HepG2 (cell line): ENCODE measurements at regions not wholly inside any gene's neighbourhood (a gene's known extent, or its start where the extent isn't known, plus 50 kb on each side); places are given as distances from the start of the nearest gene placed in this dataset.

Experiments
- ATAC-seq: fragments of 200-7000 bp; cut with Tn5 transposase; 3 replicates; pipeline ENCODE4 v1.9.1; 2020; ENCODE audit warnings: mild to moderate bottlenecking, moderate library complexity
- BruUV-seq: library from RNA; stranded (reverse); fragments of 400-500 nt; replicated peaks from 2 replicates; lab custom pipeline; 2021; lab: Mats Ljungman, UMichigan
- CTCF ChIA-PET: fragments of 300-600 bp; formaldehyde crosslinking; extraction: SDS; loops from one replicate; lab custom pipeline; 2021; ENCODE audit warnings: low total read pairs, inconsistent platforms, low intra/inter-chr PET ratio; lab: Yijun Ruan, JAX
- POLR2A ChIA-PET: fragments of 350-600 bp; sonication (Branson Sonifier 250); formaldehyde crosslinking; loops from one replicate; lab custom pipeline; 2020; ENCODE audit warnings: antibody characterized with exemption, inconsistent platforms; lab: Yijun Ruan, JAX
- DNase-seq: peaks from one replicate; pipeline ENCODE4 v3.0.0-alpha.2; 2015; ENCODE audit warnings: low spot score
- FAIRE-seq: peaks from 3 replicates; lab custom pipeline; 2011; peaks lifted over from hg19 to GRCh38; lab: Jason Lieb, UNC
- H2AFZ ChIP-seq: one replicate; pipeline ENCODE4 v1.6.1; 2011; ENCODE audit warnings: low read length, inconsistent platforms
- H3K27ac ChIP-seq: fragments of 300-600 bp; 3 replicates; pipeline ENCODE4 v1.8.0; 2011; ENCODE audit warnings: mixed run types, mild to moderate bottlenecking, mixed read lengths, low read length, inconsistent platforms; ENCODE audit not compliant: insufficient read depth; ENCODE audit errors: extremely low read length
- H3K27me3 ChIP-seq, 2 experiments: fragments of 200-600 bp in 1 of 2; 2 replicates in 1 of 2; 3 replicates in 1 of 2; pipeline versions ENCODE4 v1.6.0 to v1.8.0; 2011; ENCODE audit warnings: low read length in 2 of 2, mild to moderate bottlenecking in 2 of 2, moderate library complexity in 2 of 2, inconsistent platforms in 1 of 2; ENCODE audit not compliant: insufficient read depth in 2 of 2, control insufficient read depth in 1 of 2
- H3K36me3 ChIP-seq, 2 experiments: fragments of 200-600 bp in 1 of 2; replicated peaks in 1 of 2; 2 replicates in 1 of 2; 3 replicates in 1 of 2; pipeline versions ENCODE4 v1.5.1 to v1.8.0; 2011; ENCODE audit warnings: low read length in 2 of 2, inconsistent platforms in 1 of 2; ENCODE audit not compliant: insufficient read depth in 2 of 2, control insufficient read depth in 1 of 2
- H3K4me1 ChIP-seq: 2 replicates; pipeline ENCODE4 v1.5.1; 2012; ENCODE audit warnings: low read length, inconsistent platforms; ENCODE audit not compliant: insufficient read depth
- H3K4me2 ChIP-seq: 2 replicates; pipeline ENCODE4 v1.6.0; 2011; ENCODE audit warnings: low read depth, low read length, inconsistent platforms
- H3K4me3 ChIP-seq, 3 experiments: fragments of 200-600 bp in 1 of 3; sonication (generic), shearing (Covaris generic) in 1 of 3; replicated peaks in 1 of 3; 2 replicates each; pipeline ENCODE4 v1.5.1; 2011 to 2016; ENCODE audit warnings: low read length in 3 of 3, inconsistent platforms in 2 of 3, low read depth in 2 of 3, mild to moderate bottlenecking in 2 of 3, control low read depth in 1 of 3, mixed read lengths in 1 of 3; ENCODE audit not compliant: insufficient read depth in 1 of 3
- H3K79me2 ChIP-seq: one replicate; pipeline ENCODE4 v1.6.1; 2011; ENCODE audit warnings: low read length, inconsistent platforms; ENCODE audit not compliant: insufficient read depth
- H3K9ac ChIP-seq: 2 replicates; pipeline ENCODE4 v1.6.0; 2011; ENCODE audit warnings: mild to moderate bottlenecking, low read depth, low read length, inconsistent platforms; ENCODE audit not compliant: insufficient read depth
- H3K9me3 ChIP-seq: 2 replicates; pipeline ENCODE4 v1.5.1; 2012; ENCODE audit warnings: mild to moderate bottlenecking, low read length
- H4K20me1 ChIP-seq: 2 replicates; pipeline ENCODE4 v1.6.0; 2011; ENCODE audit warnings: inconsistent platforms, mild to moderate bottlenecking, low read length, moderate library complexity; ENCODE audit not compliant: insufficient read depth
- ATM ChIP-seq: fragments of 450-650 bp; IDR thresholded peaks from 2 replicates; pipeline ENCODE4 v1.7.1; 2017; ENCODE audit warnings: mild to moderate bottlenecking, borderline replicate concordance
- ELF1 ChIP-seq: sonication (generic); formaldehyde crosslinking; IDR thresholded peaks from 2 replicates; pipeline ENCODE4 v1.4.0; 2020; ENCODE audit warnings: missing genetic modification reagents
- HHEX ChIP-seq: IDR thresholded peaks from 2 replicates; pipeline ENCODE4 v1.6.1; 2016; ENCODE audit warnings: control low read depth
- HIVEP1 ChIP-seq: sonication (generic); formaldehyde crosslinking; IDR thresholded peaks from 2 replicates; pipeline ENCODE4 v1.4.0; 2020; ENCODE audit warnings: mild to moderate bottlenecking, missing genetic modification reagents
- HNRNPUL1 ChIP-seq: fragments of 200-400 bp; formaldehyde crosslinking; IDR thresholded peaks from 2 replicates; pipeline ENCODE4 v1.6.1; 2017; ENCODE audit warnings: low read depth, mild to moderate bottlenecking, low read length, moderate library complexity
- KDM3A ChIP-seq: IDR thresholded peaks from 2 replicates; pipeline ENCODE4 v1.6.1; 2018; ENCODE audit warnings: low read depth, missing compliant biosample characterization
- NFE2L2 ChIP-seq: fragments of 150-350 bp; IDR thresholded peaks from 2 replicates; pipeline ENCODE4 v1.6.1; 2014; ENCODE audit warnings: low read length
- NFRKB ChIP-seq: fragments of 450-650 bp; IDR thresholded peaks from 2 replicates; pipeline ENCODE4 v1.6.1; 2017
- NR1H2 ChIP-seq: sonication (generic); formaldehyde crosslinking; IDR thresholded peaks from 2 replicates; pipeline ENCODE4 v1.8.1; 2022; ENCODE audit warnings: low read depth, missing genetic modification reagents, borderline replicate concordance
- RBAK ChIP-seq: sonication (generic); formaldehyde crosslinking; IDR thresholded peaks from 2 replicates; pipeline ENCODE4 v1.5.1; 2020; ENCODE audit warnings: mild to moderate bottlenecking, missing genetic modification reagents
- TEAD2 ChIP-seq: sonication (generic); formaldehyde crosslinking; IDR thresholded peaks from 2 replicates; pipeline ENCODE4 v1.9.0; 2021; ENCODE audit warnings: missing genetic modification reagents
- ZFP90 ChIP-seq: sonication (generic); formaldehyde crosslinking; IDR thresholded peaks from 2 replicates; pipeline ENCODE4 v1.8.0; 2022; ENCODE audit warnings: missing genetic modification reagents, mild to moderate bottlenecking, inconsistent platforms, borderline replicate concordance
- ZFYVE20 ChIP-seq: sonication (generic); formaldehyde crosslinking; IDR thresholded peaks from 2 replicates; pipeline ENCODE4 v1.8.0; 2023; ENCODE audit warnings: low read depth, mild to moderate bottlenecking, moderate library complexity, missing genetic modification reagents, borderline replicate concordance
- ZNF205 ChIP-seq: IDR thresholded peaks from 2 replicates; pipeline ENCODE4 v1.6.1; 2018; ENCODE audit warnings: missing biosample characterization, missing genetic modification reagents
- ZSCAN12 ChIP-seq: sonication (generic); formaldehyde crosslinking; IDR thresholded peaks from 2 replicates; pipeline ENCODE4 v1.9.0; 2021; ENCODE audit warnings: mild to moderate bottlenecking, missing genetic modification reagents
- whole genome bisulfite sequencing: methylation state at CpG from one replicate; pipeline ENCODE4 v1.1.6; 2017; ENCODE audit warnings: low lambda C conversion rate; 5-methylcytosine and 5-hydroxymethylcytosine counted together
- in situ Hi-C: cut with HindIII; loops from 2 replicates; pipeline ENCODE4 v1.10.0; 2017; ENCODE audit warnings: low pct_unique_long_range_greater_than_20kb; ENCODE audit not compliant: extremely low pct_ligation_motif_present
- intact Hi-C: fragments of 100-400 bp; cut with micrococcal nuclease; formaldehyde crosslinking; loops from one replicate; pipeline ENCODE4 v1.10.0; 2022; ENCODE audit not compliant: unreplicated experiment
- TF ChIP-seq, protein P1 (sequence below): sonication (generic); formaldehyde crosslinking; conservative IDR thresholded peaks from 2 replicates; pipeline ENCODE4 v1.8.1; 2023; ENCODE audit warnings: missing genetic modification reagents
- TF ChIP-seq, protein P2 (sequence below): sonication (generic); formaldehyde crosslinking; IDR thresholded peaks from 2 replicates; pipeline ENCODE4 v1.5.1; 2020; ENCODE audit warnings: missing genetic modification reagents, mild to moderate bottlenecking, borderline replicate concordance
- TF ChIP-seq, protein P3 (sequence below): sonication (generic); formaldehyde crosslinking; IDR thresholded peaks from 2 replicates; pipeline ENCODE4 v1.5.1; 2020; ENCODE audit warnings: mild to moderate bottlenecking, missing genetic modification reagents, moderate library complexity

DNA sequence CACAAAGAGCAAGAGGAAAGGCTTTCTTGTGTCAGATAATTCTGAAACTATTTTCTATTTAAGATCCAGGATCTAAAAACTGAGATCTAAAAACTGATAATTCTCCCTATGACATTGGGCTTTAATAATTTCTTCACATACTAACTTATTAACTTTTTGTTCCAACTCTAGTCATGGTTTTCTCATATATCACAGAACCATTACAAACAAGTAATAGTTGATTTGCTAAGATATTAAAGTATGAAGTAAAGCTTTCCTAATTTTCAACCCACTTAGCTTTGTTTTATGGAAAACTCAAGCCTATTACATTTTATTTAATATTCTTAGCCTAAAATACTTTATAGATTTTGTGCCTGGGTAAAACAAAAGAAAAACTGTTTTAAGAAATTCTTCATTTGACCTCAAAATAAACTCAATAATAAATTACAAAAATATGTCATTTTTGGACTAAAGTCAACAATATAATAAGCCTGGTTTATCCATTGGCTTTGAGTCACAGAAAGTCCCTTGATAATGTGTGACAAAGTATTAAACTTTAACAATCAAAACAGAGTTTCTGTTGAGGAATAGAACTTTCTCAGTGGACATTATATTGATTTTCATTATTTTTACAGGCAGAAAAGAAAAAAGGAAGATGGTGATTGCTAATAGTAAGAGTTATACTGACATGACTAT, 1142.9 kb upstream of the SORCS1 start:
- Histone ChIP-seq H3K9ac (no peak overlapping the region), H3K4me3 (no peak overlapping the region), H3K9me3 (peaks cover 62% of the 10 kb centered on the region), H2AFZ (no peak overlapping the region), H3K36me3 (no peaks in the 10 kb centered on the region), H4K20me1 (no peaks in the 10 kb centered on the region), H3K27me3 (no peaks in the 10 kb centered on the region), H3K4me2 (no peak overlapping the region), H3K79me2 (no peaks in the 10 kb centered on the region), H3K27ac (no peak overlapping the region), H3K4me1 (no peaks in the 10 kb centered on the region)
- no TSS peak for BruUV-seq
- no peak for TF ChIP-seq HNRNPUL1
- no peak for TF ChIP-seq ZNF205 (CRISPR knock-in tag)
- intact Hi-C loops (no loop called here), in situ Hi-C loops (no loop called here)
- DNase-seq (no peak), ATAC-seq (no peak), FAIRE-seq (no peak)
- CTCF ChIA-PET, result no interaction called here
- POLR2A ChIA-PET, result no interaction called here

DNA sequence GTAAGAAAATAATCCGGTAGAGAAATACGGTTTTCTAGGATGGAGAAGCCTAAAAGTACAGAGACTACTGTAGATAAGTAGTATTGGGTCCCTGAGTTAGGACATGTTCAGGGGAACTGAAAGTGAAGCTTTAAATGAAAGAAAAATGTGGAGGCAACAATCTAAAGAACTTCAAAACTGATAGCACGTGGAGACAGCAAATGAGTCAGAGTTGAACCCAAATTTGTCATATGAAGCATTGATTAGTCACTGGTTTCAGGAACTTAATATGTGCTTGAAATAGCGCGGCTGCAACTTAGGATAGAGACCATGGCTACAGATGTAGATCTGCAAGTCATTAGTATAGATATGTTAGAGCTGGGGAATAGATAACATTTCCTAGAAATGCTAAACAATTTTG, 1138.6 kb upstream of the SORCS1 start:
- Histone ChIP-seq H3K9me3 (peaks cover 88% of the 10 kb centered on the region), H4K20me1 (no peaks in the 10 kb centered on the region), H2AFZ (no peak overlapping the region), H3K27ac (no peak overlapping the region), H3K4me2 (no peak overlapping the region), H3K9ac (no peak overlapping the region), H3K27me3 (no peaks in the 10 kb centered on the region), H3K79me2 (no peaks in the 10 kb centered on the region), H3K4me3 (no peak overlapping the region), H3K4me1 (no peaks in the 10 kb centered on the region), H3K36me3 (no peaks in the 10 kb centered on the region)
- in situ Hi-C loops (no loop called here), intact Hi-C loops (no loop called here)
- 13% methylated on average over 5 of the region's 5 CpGs for WGBS
- BruUV-seq, result no TSS peak
- ATAC-seq (no peak), DNase-seq (no peak), FAIRE-seq (no peak)
- POLR2A ChIA-PET, result no interaction called here
- CTCF ChIA-PET, result no interaction called here
- TF ChIP-seq KDM3A (CRISPR knock-in tag), result no peak
- no peak for TF ChIP-seq HIVEP1
- TF ChIP-seq ELF1 (CRISPR knock-in tag), result no peak
- no peak for TF ChIP-seq NFE2L2
- no peak for TF ChIP-seq ZFYVE20 (CRISPR knock-in tag)
- TF ChIP-seq, protein P1, sequence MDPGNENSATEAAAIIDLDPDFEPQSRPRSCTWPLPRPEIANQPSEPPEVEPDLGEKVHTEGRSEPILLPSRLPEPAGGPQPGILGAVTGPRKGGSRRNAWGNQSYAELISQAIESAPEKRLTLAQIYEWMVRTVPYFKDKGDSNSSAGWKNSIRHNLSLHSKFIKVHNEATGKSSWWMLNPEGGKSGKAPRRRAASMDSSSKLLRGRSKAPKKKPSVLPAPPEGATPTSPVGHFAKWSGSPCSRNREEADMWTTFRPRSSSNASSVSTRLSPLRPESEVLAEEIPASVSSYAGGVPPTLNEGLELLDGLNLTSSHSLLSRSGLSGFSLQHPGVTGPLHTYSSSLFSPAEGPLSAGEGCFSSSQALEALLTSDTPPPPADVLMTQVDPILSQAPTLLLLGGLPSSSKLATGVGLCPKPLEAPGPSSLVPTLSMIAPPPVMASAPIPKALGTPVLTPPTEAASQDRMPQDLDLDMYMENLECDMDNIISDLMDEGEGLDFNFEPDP, result no peak
- no peak for TF ChIP-seq ATM
- TF ChIP-seq, protein P2, sequence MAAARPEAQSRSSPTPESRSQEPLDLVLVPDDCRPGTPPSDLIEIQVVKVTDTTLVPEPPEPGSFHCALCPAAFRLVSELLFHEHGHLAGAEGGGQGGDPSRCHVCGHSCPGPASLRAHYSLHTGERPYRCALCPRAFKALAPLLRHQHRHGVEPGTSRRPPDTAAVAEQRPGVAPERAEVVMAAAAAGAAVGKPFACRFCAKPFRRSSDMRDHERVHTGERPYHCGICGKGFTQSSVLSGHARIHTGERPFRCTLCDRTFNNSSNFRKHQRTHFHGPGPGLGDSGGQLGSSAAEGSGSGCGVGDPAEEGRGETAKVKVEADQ, result no peak
- TF ChIP-seq NFRKB, result no peak
- TF ChIP-seq, protein P3, sequence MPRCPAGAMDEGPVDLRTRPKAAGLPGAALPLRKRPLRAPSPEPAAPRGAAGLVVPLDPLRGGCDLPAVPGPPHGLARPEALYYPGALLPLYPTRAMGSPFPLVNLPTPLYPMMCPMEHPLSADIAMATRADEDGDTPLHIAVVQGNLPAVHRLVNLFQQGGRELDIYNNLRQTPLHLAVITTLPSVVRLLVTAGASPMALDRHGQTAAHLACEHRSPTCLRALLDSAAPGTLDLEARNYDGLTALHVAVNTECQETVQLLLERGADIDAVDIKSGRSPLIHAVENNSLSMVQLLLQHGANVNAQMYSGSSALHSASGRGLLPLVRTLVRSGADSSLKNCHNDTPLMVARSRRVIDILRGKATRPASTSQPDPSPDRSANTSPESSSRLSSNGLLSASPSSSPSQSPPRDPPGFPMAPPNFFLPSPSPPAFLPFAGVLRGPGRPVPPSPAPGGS (CRISPR knock-in tag), result no peak
- TF ChIP-seq TEAD2 (CRISPR knock-in tag), result no peak
- no peak for TF ChIP-seq RBAK (CRISPR knock-in tag)
- no peak for TF ChIP-seq HHEX (CRISPR knock-in tag)
- no peak for TF ChIP-seq NR1H2 (CRISPR knock-in tag)
- no peak for TF ChIP-seq ZFP90
- no peak for TF ChIP-seq ZSCAN12
